DND-41 (cell line): ENCODE measurements at regions not wholly inside any gene's neighbourhood (a gene's known extent, or its start where the extent isn't known, plus 50 kb on each side); places are given as distances from the start of the nearest gene placed in this dataset.

Experiments
- ATAC-seq: fragments of 200-7000 bp; cut with Tn5 transposase; 3 replicates; pipeline ENCODE4 v1.9.1; 2021; ENCODE audit warnings: low read depth; ENCODE audit not compliant: insufficient read depth
- DNase-seq: peaks from one replicate; pipeline ENCODE4 v3.0.0-alpha.2; 2020
- H2AFZ ChIP-seq: 2 replicates; pipeline ENCODE4 v1.6.0; 2012; ENCODE audit warnings: low read depth, low read length
- H3K27ac ChIP-seq: 2 replicates; pipeline ENCODE4 v1.5.1; 2012; ENCODE audit warnings: low read length, inconsistent platforms
- H3K27me3 ChIP-seq: fragments of 200-600 bp; sonication (generic); 2 replicates; pipeline ENCODE4 v1.6.0; 2012; ENCODE audit warnings: low read length, mild to moderate bottlenecking, inconsistent platforms; ENCODE audit not compliant: insufficient read depth, poor library complexity
- H3K36me3 ChIP-seq: 2 replicates; pipeline ENCODE4 v1.5.1; 2012; ENCODE audit warnings: low read length, inconsistent platforms; ENCODE audit not compliant: insufficient read depth
- H3K4me1 ChIP-seq: 2 replicates; pipeline ENCODE4 v1.5.1; 2012; ENCODE audit warnings: mild to moderate bottlenecking, low read length; ENCODE audit not compliant: insufficient read depth
- H3K4me2 ChIP-seq: 2 replicates; pipeline ENCODE4 v1.6.0; 2012; ENCODE audit warnings: mild to moderate bottlenecking, moderate library complexity, low read length, inconsistent platforms; ENCODE audit not compliant: insufficient read depth
- H3K4me3 ChIP-seq, 2 experiments: fragments of 200-600 bp in 1 of 2; shearing (Covaris generic) in 1 of 2; 2 replicates each; pipeline ENCODE4 v1.5.1; 2012 to 2016; ENCODE audit warnings: inconsistent platforms in 2 of 2, low read length in 2 of 2, mild to moderate bottlenecking in 2 of 2, low read depth in 1 of 2, moderate library complexity in 1 of 2
- H3K79me2 ChIP-seq: 2 replicates; pipeline ENCODE4 v1.6.0; 2012; ENCODE audit warnings: low read length, inconsistent platforms; ENCODE audit not compliant: insufficient read depth
- H3K9ac ChIP-seq: 2 replicates; pipeline ENCODE4 v1.6.0; 2012; ENCODE audit warnings: low read depth, mild to moderate bottlenecking, inconsistent platforms, low read length, moderate library complexity
- H3K9me3 ChIP-seq: 2 replicates; pipeline ENCODE4 v1.5.1; 2012; ENCODE audit warnings: low read length, moderate library complexity, mild to moderate bottlenecking, inconsistent platforms; ENCODE audit not compliant: insufficient read depth, severe bottlenecking
- H4K20me1 ChIP-seq: 2 replicates; pipeline ENCODE4 v1.6.0; 2012; ENCODE audit warnings: low read length; ENCODE audit not compliant: insufficient read depth
- CTCF ChIP-seq: IDR thresholded peaks from 2 replicates; pipeline ENCODE4 v1.5.1; 2012; ENCODE audit warnings: borderline replicate concordance, low read length, moderate library complexity, mild to moderate bottlenecking; ENCODE audit not compliant: poor library complexity, severe bottlenecking; ENCODE audit errors: extremely low read depth
- EZH2 ChIP-seq: IDR thresholded peaks from 3 replicates; pipeline ENCODE4 v1.6.1; 2012; ENCODE audit warnings: borderline replicate concordance, low read depth, mild to moderate bottlenecking, moderate library complexity, low read length, inconsistent platforms; ENCODE audit not compliant: severe bottlenecking

- no peak overlapping the region for H2AFZ ChIP-seq
- H3K9me3 ChIP-seq: no peaks in the 10 kb centered on the region
- H3K9ac ChIP-seq: no peak overlapping the region
- TF ChIP-seq CTCF: no peak
- no peak for TF ChIP-seq EZH2
- peaks cover 22% of the 10 kb centered on the region for H3K27me3 ChIP-seq
- no peaks in the 10 kb centered on the region for H3K79me2 ChIP-seq
- H3K4me3 ChIP-seq: no peak overlapping the region
- ATAC-seq (no peak), DNase-seq (no peak)
- H3K36me3 ChIP-seq: no peaks in the 10 kb centered on the region
- H3K27ac ChIP-seq: no peak overlapping the region
- H4K20me1 ChIP-seq: no peaks in the 10 kb centered on the region
- H3K4me1 ChIP-seq: peaks cover 2% of the 10 kb centered on the region; the same call in 1 of the 2 replicates
- H3K4me2 ChIP-seq: no peak overlapping the region
Measured at GRCh38 chr15:39266890-39267289, 314.0 kb upstream of the THBS1 start.

- Histone ChIP-seq H3K36me3 (no peaks in the 10 kb centered on the region), H3K4me1 (peaks cover 2% of the 10 kb centered on the region; the same call in 1 of the 2 replicates), H3K27ac (no peak overlapping the region), H3K9ac (no peak overlapping the region), H4K20me1 (no peaks in the 10 kb centered on the region), H2AFZ (no peak overlapping the region), H3K79me2 (no peaks in the 10 kb centered on the region), H3K4me2 (no peak overlapping the region), H3K9me3 (no peaks in the 10 kb centered on the region), H3K4me3 (no peak overlapping the region), H3K27me3 (peaks cover 22% of the 10 kb centered on the region)
- ATAC-seq: no peak
- TF ChIP-seq EZH2: no peak
- TF ChIP-seq CTCF: no peak
- DNase-seq: no peak
Measured at GRCh38 chr15:39267685-39268084, 313.2 kb upstream of the THBS1 start.

DNA sequence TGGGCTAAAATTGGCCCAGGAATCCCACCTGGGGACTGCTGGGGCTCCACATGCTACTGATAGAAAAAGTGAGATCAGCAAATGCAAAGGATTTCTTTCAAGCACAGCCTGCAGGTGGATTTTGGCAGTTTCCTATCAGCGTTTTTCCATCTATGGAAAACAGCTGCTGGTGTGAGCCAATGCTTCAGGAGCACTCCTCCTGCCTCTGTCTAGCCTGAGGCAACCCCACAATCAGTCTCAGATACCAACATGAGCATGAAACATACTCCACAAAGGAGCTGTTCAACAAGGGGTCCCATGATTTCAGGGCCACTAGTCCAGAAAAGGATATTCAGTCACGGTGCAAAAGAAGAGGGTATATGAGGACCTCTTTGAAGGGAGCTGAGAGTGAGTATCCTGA is 311.5 kb upstream of the THBS1 start:
- no peaks in the 10 kb centered on the region for H3K4me1 ChIP-seq
- DNase-seq: no peak

More for the DNA sequence above, 311.5 kb upstream of the THBS1 start:
- no peak overlapping the region for H2AFZ ChIP-seq
- TF ChIP-seq EZH2 (no peak), CTCF (no peak)
- ATAC-seq: no peak
- H3K36me3 ChIP-seq: no peaks in the 10 kb centered on the region
- no peak overlapping the region for H3K4me2 ChIP-seq
- H3K79me2 ChIP-seq: no peaks in the 10 kb centered on the region
- H3K4me3 ChIP-seq: no peak overlapping the region
- no peak overlapping the region for H3K27ac ChIP-seq
- H3K27me3 ChIP-seq: peaks cover 25% of the 10 kb centered on the region
- H3K9ac ChIP-seq: no peak overlapping the region
- H4K20me1 ChIP-seq: no peaks in the 10 kb centered on the region
- H3K9me3 ChIP-seq: no peaks in the 10 kb centered on the region
